ENCODE measurements at regions not wholly inside any gene's neighbourhood (a gene's known extent, or its start where the extent isn't known, plus 50 kb on each side); places are given as distances from the start of the nearest gene placed in this dataset.

DNA sequence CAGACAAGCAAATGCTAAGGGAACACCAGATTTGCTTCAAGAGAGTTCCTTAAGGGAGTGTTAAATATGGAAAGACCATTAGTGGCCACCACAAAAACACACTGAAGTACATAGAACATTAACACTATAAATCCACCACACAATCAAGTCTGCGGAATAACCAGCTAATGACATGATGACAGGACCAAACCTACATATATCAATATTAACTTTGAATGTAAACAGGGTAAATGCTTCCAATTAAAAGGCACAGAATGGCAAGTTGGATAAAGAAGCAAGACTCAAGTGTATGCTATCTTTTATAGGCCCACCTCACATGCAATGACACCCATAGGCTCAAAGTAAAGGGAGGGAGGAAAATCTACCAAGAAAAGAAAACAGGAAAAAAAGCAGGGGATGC lies 291.3 kb downstream of the COG6 start:
- H3K27me3 ChIP-seq (ENCODE audit: control insufficient read depth, insufficient read depth, low read length): no peaks in the 10 kb centered on the region
- intact Hi-C loops (cut with DNase I): loop anchor here (10.0 kb wide), 1 partner anchor 738 kb away; no protein-coding TSS in a partner anchor
- no peaks in the 10 kb centered on the region for H3K36me3 ChIP-seq (ENCODE audit: control insufficient read depth in 2 of 3, insufficient read depth in 3 of 3, low read length in 3 of 3)
- no peak for DNase-seq
- FAIRE-seq: no peak
- no peaks in the 10 kb centered on the region for H3K4me1 ChIP-seq (ENCODE audit: control insufficient read depth in 2 of 3, insufficient read depth in 2 of 3, low read depth in 1 of 3, low read length in 3 of 3)
- no peaks in the 10 kb centered on the region for H3K9me3 ChIP-seq (ENCODE audit: control insufficient read depth in 2 of 3, insufficient read depth in 1 of 3, low read length in 3 of 3)
- TF ChIP-seq, protein P1, sequence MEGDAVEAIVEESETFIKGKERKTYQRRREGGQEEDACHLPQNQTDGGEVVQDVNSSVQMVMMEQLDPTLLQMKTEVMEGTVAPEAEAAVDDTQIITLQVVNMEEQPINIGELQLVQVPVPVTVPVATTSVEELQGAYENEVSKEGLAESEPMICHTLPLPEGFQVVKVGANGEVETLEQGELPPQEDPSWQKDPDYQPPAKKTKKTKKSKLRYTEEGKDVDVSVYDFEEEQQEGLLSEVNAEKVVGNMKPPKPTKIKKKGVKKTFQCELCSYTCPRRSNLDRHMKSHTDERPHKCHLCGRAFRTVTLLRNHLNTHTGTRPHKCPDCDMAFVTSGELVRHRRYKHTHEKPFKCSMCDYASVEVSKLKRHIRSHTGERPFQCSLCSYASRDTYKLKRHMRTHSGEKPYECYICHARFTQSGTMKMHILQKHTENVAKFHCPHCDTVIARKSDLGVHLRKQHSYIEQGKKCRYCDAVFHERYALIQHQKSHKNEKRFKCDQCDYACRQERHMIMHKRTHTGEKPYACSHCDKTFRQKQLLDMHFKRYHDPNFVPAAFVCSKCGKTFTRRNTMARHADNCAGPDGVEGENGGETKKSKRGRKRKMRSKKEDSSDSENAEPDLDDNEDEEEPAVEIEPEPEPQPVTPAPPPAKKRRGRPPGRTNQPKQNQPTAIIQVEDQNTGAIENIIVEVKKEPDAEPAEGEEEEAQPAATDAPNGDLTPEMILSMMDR (IDR thresholded peaks at IDR 0.05; ENCODE audit: borderline replicate concordance, extremely low read depth, insufficient read depth): no peak
- H3K27ac ChIP-seq (ENCODE audit: low read depth in 2 of 2, low read length in 2 of 2): no peak overlapping the region
- no peak overlapping the region for H3K4me3 ChIP-seq (ENCODE audit: low read length in 3 of 3)
- no peak overlapping the region for H3K9ac ChIP-seq (ENCODE audit: low read length in 3 of 3)

DNA sequence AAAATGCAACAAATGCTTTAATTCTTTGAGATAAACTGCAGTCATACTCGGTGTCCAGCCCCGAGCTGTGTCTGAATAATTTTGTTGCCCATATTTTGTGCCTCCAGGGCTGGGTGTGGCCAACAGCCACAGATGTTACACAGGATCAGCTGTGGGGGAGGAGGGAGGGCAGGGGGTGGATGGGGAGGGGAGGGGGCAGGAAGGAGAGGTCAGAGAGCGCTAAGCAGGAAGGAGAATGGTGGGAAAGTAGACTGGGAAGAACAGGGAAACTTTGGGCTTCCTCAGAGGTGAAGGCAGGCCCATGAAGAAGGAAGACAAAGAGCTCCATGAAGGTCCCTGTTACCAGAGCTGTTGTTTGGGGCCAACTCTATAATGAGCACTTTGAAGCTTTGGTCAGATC lies 295.8 kb downstream of the COG6 start:
- Histone ChIP-seq H3K9ac (ENCODE audit: low read length in 3 of 3) (no peak overlapping the region), H3K27me3 (ENCODE audit: control insufficient read depth, insufficient read depth, low read length) (no peaks in the 10 kb centered on the region), H3K4me1 (ENCODE audit: control insufficient read depth in 2 of 3, insufficient read depth in 2 of 3, low read depth in 1 of 3, low read length in 3 of 3) (peaks cover 0 to 3% (median 0%) of the 10 kb centered on the region in 3 donors), H3K9me3 (ENCODE audit: control insufficient read depth in 2 of 3, insufficient read depth in 1 of 3, low read length in 3 of 3) (no peaks in the 10 kb centered on the region), H3K4me3 (ENCODE audit: low read length in 3 of 3) (no peak overlapping the region), H3K36me3 (ENCODE audit: control insufficient read depth in 2 of 3, insufficient read depth in 3 of 3, low read length in 3 of 3) (no peaks in the 10 kb centered on the region), H3K27ac (ENCODE audit: low read depth in 2 of 2, low read length in 2 of 2) (no peak overlapping the region)
- DNase-seq (no peak), FAIRE-seq (no peak)
- TF ChIP-seq, protein P1 (IDR thresholded peaks at IDR 0.05; ENCODE audit: borderline replicate concordance, extremely low read depth, insufficient read depth): no peak
- intact Hi-C loops (cut with DNase I): no loop called here

DNA sequence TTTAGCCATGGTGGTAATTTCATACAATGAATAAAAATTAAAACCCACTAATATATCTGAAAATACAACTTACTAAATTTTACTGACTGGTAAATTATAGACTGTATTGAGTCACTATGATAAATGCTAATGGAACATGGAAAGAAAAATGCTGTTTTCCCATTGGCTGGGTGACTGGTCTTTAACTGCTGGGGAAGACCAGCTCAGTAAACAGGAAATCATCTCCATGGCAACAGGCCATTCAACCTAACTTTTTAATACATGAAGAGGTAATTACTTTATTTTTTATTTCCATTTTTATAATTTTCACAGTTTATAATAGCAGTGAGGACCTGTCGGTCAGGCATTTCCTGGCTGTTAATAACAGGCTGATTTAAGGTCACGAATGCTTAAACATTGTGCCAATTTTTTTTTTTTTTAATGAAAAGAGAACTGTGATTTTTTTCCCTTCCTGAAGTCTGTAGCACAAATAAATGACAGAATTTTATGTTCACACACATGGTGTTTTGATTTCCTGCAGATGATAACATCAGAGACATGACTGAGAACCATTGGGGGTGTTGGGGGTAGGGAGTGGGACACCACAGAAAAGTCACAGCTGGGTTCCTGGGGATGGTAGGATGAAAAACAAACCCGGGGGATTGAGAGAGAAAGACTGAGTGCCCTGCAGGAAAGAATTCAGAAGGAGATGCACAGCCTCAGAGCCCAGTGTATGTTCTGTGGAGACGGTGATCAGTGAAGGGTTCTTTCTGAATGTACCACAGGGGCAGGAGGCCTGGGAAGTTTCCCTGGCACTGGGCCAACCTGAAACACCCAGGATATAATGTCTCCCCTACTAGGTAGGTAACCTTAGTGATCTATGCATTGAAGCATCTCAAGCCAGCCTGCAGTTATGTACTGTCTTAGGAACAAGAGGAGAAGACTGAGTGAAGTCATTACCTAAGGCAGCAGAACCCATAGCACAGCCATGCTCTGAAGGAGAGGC lies 297.1 kb downstream of the COG6 start:
- Histone ChIP-seq H3K4me1 (ENCODE audit: control insufficient read depth in 2 of 3, insufficient read depth in 2 of 3, low read depth in 1 of 3, low read length in 3 of 3) (peaks cover 0 to 3% (median 0%) of the 10 kb centered on the region in 3 donors), H3K27me3 (ENCODE audit: control insufficient read depth, insufficient read depth, low read length) (no peaks in the 10 kb centered on the region), H3K9ac (ENCODE audit: low read length in 3 of 3) (no peak overlapping the region), H3K27ac (ENCODE audit: low read depth in 2 of 2, low read length in 2 of 2) (no peak overlapping the region), H3K9me3 (ENCODE audit: control insufficient read depth in 2 of 3, insufficient read depth in 1 of 3, low read length in 3 of 3) (no peaks in the 10 kb centered on the region), H3K36me3 (ENCODE audit: control insufficient read depth in 2 of 3, insufficient read depth in 3 of 3, low read length in 3 of 3) (no peaks in the 10 kb centered on the region), H3K4me3 (ENCODE audit: low read length in 3 of 3) (no peak overlapping the region)
- TF ChIP-seq, protein P1 (IDR thresholded peaks at IDR 0.05; ENCODE audit: borderline replicate concordance, extremely low read depth, insufficient read depth): no peak
- DNase-seq (peak in 2 of 5 donors; percentile 60 to 90), FAIRE-seq (peak; percentile 29)
- intact Hi-C loops (cut with DNase I): no loop called here
